GM20000 (cell line): ENCODE measurements at regions not wholly inside any gene's neighbourhood (a gene's known extent, or its start where the extent isn't known, plus 50 kb on each side); places are given as distances from the start of the nearest gene placed in this dataset.

Experiments
- DNase-seq: peaks from one replicate; pipeline ENCODE4 v3.0.0; 2012; ENCODE audit warnings: low spot score
- CTCF ChIP-seq: IDR thresholded peaks from 2 replicates; pipeline ENCODE4 v1.5.1; 2012; ENCODE audit warnings: mild to moderate bottlenecking, control low read depth; ENCODE audit errors: extremely low read depth, missing control alignments

- TF ChIP-seq CTCF = no peak
Observed at GRCh38 chr10:15440204-15440711, 69.2 kb upstream of the FAM171A1 start.

GRCh38 chr10:15439341-15439842 lies 68.3 kb upstream of the FAM171A1 start:
- no peak for TF ChIP-seq CTCF
- DNase-seq = no peak

More at GRCh38 chr10:15440204-15440711, 69.2 kb upstream of the FAM171A1 start:
- no peak for DNase-seq

GRCh38 chr10:15436696-15437095 lies 65.6 kb upstream of the FAM171A1 start:
- DNase-seq = no peak
- no peak for TF ChIP-seq CTCF

- no peak for TF ChIP-seq CTCF
- DNase-seq = peak; percentile 67
Observed at GRCh38 chr10:15433850-15434537, 62.9 kb upstream of the FAM171A1 start.

GRCh38 chr10:15432266-15432665 lies 61.2 kb upstream of the FAM171A1 start:
- no peak for TF ChIP-seq CTCF
- DNase-seq = no peak

GRCh38 chr10:15430969-15431771 lies 60.1 kb upstream of the FAM171A1 start:
- no peak for TF ChIP-seq CTCF
- DNase-seq = no peak

GRCh38 chr10:15428681-15429080 lies 57.6 kb upstream of the FAM171A1 start:
- DNase-seq = no peak

More at GRCh38 chr10:15428681-15429080, 57.6 kb upstream of the FAM171A1 start:
- no peak for TF ChIP-seq CTCF
